AG04450 (cell line): ENCODE measurements at regions not wholly inside any gene's neighbourhood (a gene's known extent, or its start where the extent isn't known, plus 50 kb on each side); places are given as distances from the start of the nearest gene placed in this dataset.

ENCODE experiments used
- CTCF ChIA-PET: fragments of 300-600, 350-600 bp; formaldehyde crosslinking; extraction: SDS; loops from one replicate; lab custom pipeline; 2022; ENCODE audit warnings: antibody characterized with exemption, inconsistent platforms; lab: Charles Lee
- POLR2A ChIA-PET: fragments of 350-600 bp; formaldehyde crosslinking; extraction: SDS; loops from one replicate; lab custom pipeline; 2021; ENCODE audit warnings: antibody characterized with exemption, inconsistent platforms; lab: Yijun Ruan, JAX
- DNase-seq: peaks from one replicate; pipeline ENCODE4 v3.0.0-alpha.2; 2011; ENCODE audit warnings: low read depth, low spot score
- H3K27ac ChIP-seq: one replicate; pipeline ENCODE4 v1.5.1; 2012; ENCODE audit warnings: low read depth, low read length, control low read depth
- H3K27me3 ChIP-seq: one replicate; pipeline ENCODE4 v1.6.0; 2012; ENCODE audit warnings: low read length; ENCODE audit not compliant: control insufficient read depth, insufficient read depth
- H3K4me3 ChIP-seq: 2 replicates; pipeline ENCODE4 v1.5.1; 2011; ENCODE audit warnings: mild to moderate bottlenecking, low read depth, low read length, control low read depth
- H3K9me3 ChIP-seq: 2 replicates; pipeline ENCODE4 v1.5.1; 2012; ENCODE audit warnings: low read length; ENCODE audit not compliant: control insufficient read depth, insufficient read depth
- CTCF ChIP-seq: IDR thresholded peaks from 2 replicates; pipeline ENCODE4 v1.5.1; 2011; ENCODE audit warnings: low read depth, low read length, control low read depth, inconsistent platforms

GRCh38 chr9:113695901-113696300 lies 180.2 kb upstream of the ZNF618 start:
- peaks cover 3% of the 10 kb centered on the region; the same call in 1 of the 2 replicates for H3K9me3 ChIP-seq
- TF ChIP-seq CTCF: no peak
- CTCF ChIA-PET: no interaction called here
- DNase-seq: no peak
- H3K4me3 ChIP-seq: no peak overlapping the region
- peaks cover 10% of the 10 kb centered on the region for H3K27me3 ChIP-seq
- POLR2A ChIA-PET: no interaction called here
- no peak overlapping the region for H3K27ac ChIP-seq

DNA sequence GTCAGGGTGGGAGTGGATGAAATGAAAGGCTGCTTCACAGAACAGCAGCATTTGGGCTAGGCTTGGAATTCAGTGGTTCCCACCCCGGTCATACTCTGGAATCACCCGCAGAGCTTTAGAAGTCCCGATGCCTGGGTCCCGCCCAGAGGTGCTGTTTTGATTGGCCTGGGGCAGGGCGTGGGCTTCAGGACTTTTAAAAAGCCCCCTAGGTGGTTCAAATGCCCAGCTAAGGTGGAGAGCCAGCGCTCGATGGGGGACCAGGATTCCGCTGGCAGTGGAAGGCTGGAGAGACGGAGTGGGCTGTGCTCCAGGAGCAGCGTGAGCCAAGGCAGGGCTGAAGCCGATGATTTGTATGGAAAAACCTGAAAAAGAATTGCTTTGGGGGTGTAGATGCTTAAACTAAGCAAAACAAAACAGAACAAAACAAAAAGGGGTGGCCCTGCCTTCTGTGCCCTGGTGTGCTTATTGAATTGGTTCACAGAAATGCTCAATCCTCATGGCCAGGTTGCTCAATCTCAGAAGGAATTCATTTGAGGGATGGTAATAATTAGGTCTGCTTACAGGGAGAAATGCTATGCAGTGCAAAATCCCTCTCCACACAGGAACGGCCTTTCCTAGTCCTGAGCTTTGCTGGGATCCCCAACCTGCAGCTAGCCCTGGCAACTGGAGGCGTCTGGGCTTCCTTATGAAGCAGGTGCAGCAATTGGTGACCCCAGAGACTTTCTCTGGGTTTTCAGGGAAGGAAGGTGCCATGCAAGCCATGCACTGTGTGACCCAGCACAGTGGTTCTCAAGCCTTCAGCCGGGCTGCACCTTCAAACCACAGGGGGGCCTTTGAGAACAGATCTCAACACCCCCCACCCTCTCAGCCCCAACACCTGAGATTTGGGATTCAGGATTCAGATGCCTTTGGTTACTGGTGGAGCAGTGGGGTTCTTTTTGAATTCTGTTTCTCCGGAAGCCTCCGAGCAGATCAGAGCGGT lies 174.0 kb upstream of the ZNF618 start:
- ChIA-PET POLR2A (no interaction called here), CTCF (no interaction called here)
- H3K27ac ChIP-seq: no peak overlapping the region
- no peak overlapping the region for H3K4me3 ChIP-seq
- peaks cover 3% of the 10 kb centered on the region; the same call in 1 of the 2 replicates for H3K9me3 ChIP-seq
- no peak for DNase-seq
- peaks cover 18% of the 10 kb centered on the region for H3K27me3 ChIP-seq
- TF ChIP-seq CTCF: no peak

DNA sequence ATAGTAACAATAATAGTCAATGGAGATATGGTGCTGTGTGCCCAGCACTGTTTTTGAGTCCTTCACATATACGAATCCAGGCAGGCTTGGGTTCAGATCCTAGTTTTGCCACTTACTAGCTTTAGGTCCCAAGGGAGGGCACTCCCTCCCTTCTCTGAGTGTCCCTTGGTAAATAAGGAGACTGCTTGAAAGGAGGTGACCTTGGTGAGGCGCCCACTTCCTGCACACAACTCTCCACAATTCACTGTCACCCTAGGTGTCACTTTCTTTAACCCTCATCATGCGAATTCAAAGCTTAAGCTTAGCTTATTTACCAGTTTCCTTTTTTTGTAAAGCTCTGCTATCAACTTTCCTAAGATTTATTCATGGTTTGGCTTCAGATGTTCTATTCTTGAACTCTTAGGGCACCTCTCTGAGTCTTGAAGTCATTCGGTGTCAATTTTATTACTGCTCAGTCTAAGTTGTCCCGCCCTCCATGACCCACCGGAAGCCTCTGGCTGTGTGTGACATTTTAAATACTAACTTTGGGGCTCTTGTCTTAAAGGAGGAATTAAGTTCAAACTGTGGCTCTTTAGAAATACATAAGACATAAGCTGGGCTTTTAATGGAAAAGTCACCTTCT lies 170.7 kb upstream of the ZNF618 start:
- peaks cover 7% of the 10 kb centered on the region for H3K9me3 ChIP-seq
- ChIA-PET POLR2A (no interaction called here), CTCF (interaction anchor here (0.7 to 1.5 kb wide), 2 partner anchors 377 to 388 kb away, joined by 4 to 5 read pairs; no protein-coding TSS in a partner anchor)
- DNase-seq: no peak
- no peak overlapping the region for H3K4me3 ChIP-seq
- TF ChIP-seq CTCF: no peak
- H3K27ac ChIP-seq: no peak overlapping the region
- H3K27me3 ChIP-seq: peaks cover 22% of the 10 kb centered on the region

- DNase-seq: no peak
- ChIA-PET POLR2A (no interaction called here), CTCF (interaction anchor here (1.5 kb wide), 1 partner anchor 376 kb away, joined by 4 read pairs; no protein-coding TSS in a partner anchor)
- Histone ChIP-seq H3K27ac (no peak overlapping the region), H3K4me3 (no peak overlapping the region), H3K27me3 (peaks cover 22% of the 10 kb centered on the region), H3K9me3 (peaks cover 7% of the 10 kb centered on the region)
- TF ChIP-seq CTCF: no peak
Observed at GRCh38 chr9:113705928-113706519, 170.1 kb upstream of the ZNF618 start.
